HepG2 (cell line): ENCODE measurements at regions not wholly inside any gene's neighbourhood (a gene's known extent, or its start where the extent isn't known, plus 50 kb on each side); places are given as distances from the start of the nearest gene placed in this dataset.

Experiments
- ATAC-seq: fragments of 200-7000 bp; cut with Tn5 transposase; 3 replicates; pipeline ENCODE4 v1.9.1; 2020; ENCODE audit warnings: mild to moderate bottlenecking, moderate library complexity
- BruUV-seq: library from RNA; stranded (reverse); fragments of 400-500 nt; replicated peaks from 2 replicates; lab custom pipeline; 2021; lab: Mats Ljungman, UMichigan
- CTCF ChIA-PET: fragments of 300-600 bp; formaldehyde crosslinking; extraction: SDS; loops from one replicate; lab custom pipeline; 2021; ENCODE audit warnings: low total read pairs, inconsistent platforms, low intra/inter-chr PET ratio; lab: Yijun Ruan, JAX
- POLR2A ChIA-PET: fragments of 350-600 bp; sonication (Branson Sonifier 250); formaldehyde crosslinking; loops from one replicate; lab custom pipeline; 2020; ENCODE audit warnings: antibody characterized with exemption, inconsistent platforms; lab: Yijun Ruan, JAX
- DNase-seq: peaks from one replicate; pipeline ENCODE4 v3.0.0-alpha.2; 2015; ENCODE audit warnings: low spot score
- FAIRE-seq: peaks from 3 replicates; lab custom pipeline; 2011; peaks lifted over from hg19 to GRCh38; lab: Jason Lieb, UNC
- H2AFZ ChIP-seq: one replicate; pipeline ENCODE4 v1.6.1; 2011; ENCODE audit warnings: low read length, inconsistent platforms
- H3K27ac ChIP-seq: fragments of 300-600 bp; 3 replicates; pipeline ENCODE4 v1.8.0; 2011; ENCODE audit warnings: mixed run types, mild to moderate bottlenecking, mixed read lengths, low read length, inconsistent platforms; ENCODE audit not compliant: insufficient read depth; ENCODE audit errors: extremely low read length
- H3K27me3 ChIP-seq, 2 experiments: fragments of 200-600 bp in 1 of 2; 2 replicates in 1 of 2; 3 replicates in 1 of 2; pipeline versions ENCODE4 v1.6.0 to v1.8.0; 2011; ENCODE audit warnings: low read length in 2 of 2, mild to moderate bottlenecking in 2 of 2, moderate library complexity in 2 of 2, inconsistent platforms in 1 of 2; ENCODE audit not compliant: insufficient read depth in 2 of 2, control insufficient read depth in 1 of 2
- H3K36me3 ChIP-seq, 2 experiments: fragments of 200-600 bp in 1 of 2; replicated peaks in 1 of 2; 2 replicates in 1 of 2; 3 replicates in 1 of 2; pipeline versions ENCODE4 v1.5.1 to v1.8.0; 2011; ENCODE audit warnings: low read length in 2 of 2, inconsistent platforms in 1 of 2; ENCODE audit not compliant: insufficient read depth in 2 of 2, control insufficient read depth in 1 of 2
- H3K4me1 ChIP-seq: 2 replicates; pipeline ENCODE4 v1.5.1; 2012; ENCODE audit warnings: low read length, inconsistent platforms; ENCODE audit not compliant: insufficient read depth
- H3K4me2 ChIP-seq: 2 replicates; pipeline ENCODE4 v1.6.0; 2011; ENCODE audit warnings: low read depth, low read length, inconsistent platforms
- H3K4me3 ChIP-seq, 3 experiments: fragments of 200-600 bp in 1 of 3; sonication (generic), shearing (Covaris generic) in 1 of 3; replicated peaks in 1 of 3; 2 replicates each; pipeline ENCODE4 v1.5.1; 2011 to 2016; ENCODE audit warnings: low read length in 3 of 3, inconsistent platforms in 2 of 3, low read depth in 2 of 3, mild to moderate bottlenecking in 2 of 3, control low read depth in 1 of 3, mixed read lengths in 1 of 3; ENCODE audit not compliant: insufficient read depth in 1 of 3
- H3K79me2 ChIP-seq: one replicate; pipeline ENCODE4 v1.6.1; 2011; ENCODE audit warnings: low read length, inconsistent platforms; ENCODE audit not compliant: insufficient read depth
- H3K9ac ChIP-seq: 2 replicates; pipeline ENCODE4 v1.6.0; 2011; ENCODE audit warnings: mild to moderate bottlenecking, low read depth, low read length, inconsistent platforms; ENCODE audit not compliant: insufficient read depth
- H3K9me3 ChIP-seq: 2 replicates; pipeline ENCODE4 v1.5.1; 2012; ENCODE audit warnings: mild to moderate bottlenecking, low read length
- H4K20me1 ChIP-seq: 2 replicates; pipeline ENCODE4 v1.6.0; 2011; ENCODE audit warnings: inconsistent platforms, mild to moderate bottlenecking, low read length, moderate library complexity; ENCODE audit not compliant: insufficient read depth
- JDP2 ChIP-seq: sonication (generic); formaldehyde crosslinking; IDR thresholded peaks from 2 replicates; pipeline ENCODE4 v1.8.1; 2022; ENCODE audit warnings: missing genetic modification reagents, borderline replicate concordance
- NFRKB ChIP-seq: fragments of 450-650 bp; IDR thresholded peaks from 2 replicates; pipeline ENCODE4 v1.6.1; 2017
- THYN1 ChIP-seq: sonication (generic); formaldehyde crosslinking; IDR thresholded peaks from 2 replicates; pipeline ENCODE4 v1.8.1; 2023; ENCODE audit warnings: low read depth, mild to moderate bottlenecking, moderate library complexity, missing genetic modification reagents, borderline replicate concordance
- ZNF225 ChIP-seq: sonication (generic); formaldehyde crosslinking; IDR thresholded peaks from 2 replicates; pipeline ENCODE4 v1.4.0; 2020; ENCODE audit warnings: mild to moderate bottlenecking, missing genetic modification reagents
- ZNF563 ChIP-seq: sonication (generic); formaldehyde crosslinking; IDR thresholded peaks from 2 replicates; pipeline ENCODE4 v1.8.0; 2022; ENCODE audit warnings: mild to moderate bottlenecking, moderate library complexity, missing genetic modification reagents
- WGBS: methylation state at CpG from one replicate; pipeline ENCODE4 v1.1.6; 2017; ENCODE audit warnings: low lambda C conversion rate; 5-methylcytosine and 5-hydroxymethylcytosine counted together
- in situ Hi-C: cut with HindIII; loops from 2 replicates; pipeline ENCODE4 v1.10.0; 2017; ENCODE audit warnings: low pct_unique_long_range_greater_than_20kb; ENCODE audit not compliant: extremely low pct_ligation_motif_present
- intact Hi-C: fragments of 100-400 bp; cut with micrococcal nuclease; formaldehyde crosslinking; loops from one replicate; pipeline ENCODE4 v1.10.0; 2022; ENCODE audit not compliant: unreplicated experiment
- TF ChIP-seq, protein P1 (sequence below): sonication (generic); formaldehyde crosslinking; IDR thresholded peaks from 2 replicates; pipeline ENCODE4 v1.4.0; 2020; ENCODE audit warnings: missing genetic modification reagents; ENCODE audit errors: not compliant biosample characterization
- TF ChIP-seq, protein P2 (sequence below): sonication (generic); formaldehyde crosslinking; IDR thresholded peaks from 2 replicates; pipeline ENCODE4 v1.4.0; 2020; ENCODE audit warnings: mild to moderate bottlenecking, missing genetic modification reagents

DNA sequence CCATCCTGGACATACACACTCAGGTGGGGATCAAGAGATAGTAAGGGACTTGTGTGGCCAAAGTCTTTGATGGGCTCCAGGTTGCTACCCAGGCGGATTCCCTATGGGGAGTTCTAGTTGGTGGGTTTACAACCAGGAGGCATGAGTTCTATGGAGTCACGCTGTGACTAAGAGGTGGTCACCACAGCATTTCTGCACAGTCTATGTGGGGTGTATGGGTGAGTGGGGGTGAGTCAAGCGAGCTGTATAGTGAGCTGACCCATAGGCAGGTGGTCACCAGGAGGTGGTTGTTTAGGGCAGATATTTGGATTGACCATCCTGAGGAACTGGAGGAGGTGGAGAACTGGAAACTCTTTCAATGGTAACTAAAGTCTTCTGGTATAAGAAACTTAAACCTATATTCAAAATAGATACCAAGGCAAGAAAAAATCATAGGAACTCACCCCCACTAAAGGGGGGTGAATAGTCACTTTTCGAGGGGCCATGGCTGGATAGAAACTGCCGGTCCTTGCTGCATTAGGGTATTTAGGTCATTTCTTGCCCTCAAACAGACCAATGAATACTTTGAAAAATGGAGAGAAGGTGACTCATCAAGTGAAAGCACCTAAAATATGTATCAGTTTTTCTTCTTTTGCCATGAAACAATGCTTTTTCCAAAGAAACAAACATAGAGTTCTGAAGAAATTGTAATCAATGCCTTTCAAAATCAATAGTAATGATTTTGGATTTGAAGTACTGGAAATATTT is 84.3 kb upstream of the NRN1 start:
- no peak overlapping the region for H3K27ac ChIP-seq
- no peaks in the 10 kb centered on the region for H3K4me1 ChIP-seq
- no peak overlapping the region for H2AFZ ChIP-seq
- H4K20me1 ChIP-seq, result no peaks in the 10 kb centered on the region
- in situ Hi-C loops (no loop called here), intact Hi-C loops (no loop called here)
- 0 out of 5 replicates have a peak, but pooled peaks cover 0 to 5% of the 10 kb centered on the region in 2 experiments for H3K27me3 ChIP-seq
- H3K4me3 ChIP-seq, result no peak overlapping the region
- ChIA-PET CTCF (no interaction called here), POLR2A (no interaction called here)
- no peaks in the 10 kb centered on the region for H3K36me3 ChIP-seq
- H3K79me2 ChIP-seq, result no peaks in the 10 kb centered on the region
- ATAC-seq (no peak), FAIRE-seq (no peak), DNase-seq (no peak)
- H3K4me2 ChIP-seq, result no peak overlapping the region
- under 1% methylated on average over 5 of the region's 5 CpGs for WGBS
- TF ChIP-seq ZNF225 (CRISPR knock-in tag) (no peak), THYN1 (no peak), NFRKB (no peak), ZNF563 (CRISPR knock-in tag) (no peak), JDP2 (CRISPR knock-in tag) (no peak)
- TF ChIP-seq, protein P1, sequence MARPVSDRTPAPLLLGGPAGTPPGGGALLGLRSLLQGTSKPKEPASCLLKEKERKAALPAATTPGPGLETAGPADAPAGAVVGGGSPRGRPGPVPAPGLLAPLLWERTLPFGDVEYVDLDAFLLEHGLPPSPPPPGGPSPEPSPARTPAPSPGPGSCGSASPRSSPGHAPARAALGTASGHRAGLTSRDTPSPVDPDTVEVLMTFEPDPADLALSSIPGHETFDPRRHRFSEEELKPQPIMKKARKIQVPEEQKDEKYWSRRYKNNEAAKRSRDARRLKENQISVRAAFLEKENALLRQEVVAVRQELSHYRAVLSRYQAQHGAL (CRISPR knock-in tag), result no peak
- TF ChIP-seq, protein P2, sequence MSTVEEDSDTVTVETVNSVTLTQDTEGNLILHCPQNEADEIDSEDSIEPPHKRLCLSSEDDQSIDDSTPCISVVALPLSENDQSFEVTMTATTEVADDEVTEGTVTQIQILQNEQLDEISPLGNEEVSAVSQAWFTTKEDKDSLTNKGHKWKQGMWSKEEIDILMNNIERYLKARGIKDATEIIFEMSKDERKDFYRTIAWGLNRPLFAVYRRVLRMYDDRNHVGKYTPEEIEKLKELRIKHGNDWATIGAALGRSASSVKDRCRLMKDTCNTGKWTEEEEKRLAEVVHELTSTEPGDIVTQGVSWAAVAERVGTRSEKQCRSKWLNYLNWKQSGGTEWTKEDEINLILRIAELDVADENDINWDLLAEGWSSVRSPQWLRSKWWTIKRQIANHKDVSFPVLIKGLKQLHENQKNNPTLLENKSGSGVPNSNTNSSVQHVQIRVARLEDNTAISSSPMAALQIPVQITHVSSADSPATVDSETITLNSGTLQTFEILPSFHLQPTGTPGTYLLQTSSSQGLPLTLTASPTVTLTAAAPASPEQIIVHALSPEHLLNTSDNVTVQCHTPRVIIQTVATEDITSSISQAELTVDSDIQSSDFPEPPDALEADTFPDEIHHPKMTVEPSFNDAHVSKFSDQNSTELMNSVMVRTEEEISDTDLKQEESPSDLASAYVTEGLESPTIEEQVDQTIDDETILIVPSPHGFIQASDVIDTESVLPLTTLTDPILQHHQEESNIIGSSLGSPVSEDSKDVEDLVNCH (CRISPR knock-in tag), result no peak
- H3K9ac ChIP-seq, result no peak overlapping the region
- no TSS peak for BruUV-seq
- H3K9me3 ChIP-seq, result no peaks in the 10 kb centered on the region
